GM19240 (cell line): ENCODE measurements at regions not wholly inside any gene's neighbourhood (a gene's known extent, or its start where the extent isn't known, plus 50 kb on each side); places are given as distances from the start of the nearest gene placed in this dataset.

Experiments
- DNase-seq: peaks from one replicate; pipeline ENCODE4 v3.0.0; 2011; ENCODE audit warnings: low spot score; ENCODE audit not compliant: insufficient read length

DNA sequence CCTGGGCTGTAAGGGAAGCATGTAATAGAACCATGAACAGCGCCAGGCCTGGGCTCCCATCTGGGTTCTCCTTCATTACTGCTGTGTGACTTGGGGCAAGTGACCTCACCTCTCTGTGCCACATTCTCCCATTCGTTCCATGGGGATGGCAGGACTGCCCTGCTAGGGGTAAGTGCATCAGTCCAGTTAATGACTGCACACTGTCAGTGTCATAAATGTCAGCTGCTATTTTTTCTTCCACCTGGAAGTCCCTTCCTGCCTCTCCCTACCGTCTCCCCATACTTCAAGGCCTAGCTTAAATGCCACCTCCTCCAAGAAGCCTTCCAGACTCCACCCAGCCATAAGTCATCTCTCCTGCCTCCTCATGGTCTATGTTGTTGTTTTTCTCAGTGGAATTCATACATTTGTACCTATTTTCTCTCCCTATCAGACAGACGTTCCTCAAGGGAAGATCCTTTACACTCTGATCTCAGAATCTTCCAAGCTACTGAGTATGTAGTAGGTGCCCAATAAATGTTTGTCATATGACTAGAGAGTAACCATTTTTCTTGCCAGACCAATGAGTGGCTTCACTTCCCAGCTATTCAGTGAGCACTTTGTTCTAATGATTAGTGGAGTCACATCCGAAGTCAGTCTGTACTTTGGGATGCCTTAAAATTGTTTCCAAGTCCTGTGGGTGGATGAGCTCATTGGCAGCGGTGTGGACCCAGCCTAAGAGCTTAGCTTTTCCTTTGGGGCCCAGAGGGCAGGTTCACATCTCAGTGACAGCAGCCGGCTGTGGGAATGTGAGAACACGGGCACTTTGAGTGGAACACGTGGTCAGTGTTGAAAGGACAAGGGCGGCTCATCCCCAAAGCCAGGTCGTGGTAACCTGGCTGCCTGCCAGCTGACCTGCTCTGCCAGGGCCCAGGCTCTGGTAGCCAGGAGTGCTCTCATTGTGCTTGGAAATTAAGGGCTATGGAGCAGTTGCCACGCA lies 147.5 kb upstream of the GSE1 start:
- DNase-seq: no peak

DNA sequence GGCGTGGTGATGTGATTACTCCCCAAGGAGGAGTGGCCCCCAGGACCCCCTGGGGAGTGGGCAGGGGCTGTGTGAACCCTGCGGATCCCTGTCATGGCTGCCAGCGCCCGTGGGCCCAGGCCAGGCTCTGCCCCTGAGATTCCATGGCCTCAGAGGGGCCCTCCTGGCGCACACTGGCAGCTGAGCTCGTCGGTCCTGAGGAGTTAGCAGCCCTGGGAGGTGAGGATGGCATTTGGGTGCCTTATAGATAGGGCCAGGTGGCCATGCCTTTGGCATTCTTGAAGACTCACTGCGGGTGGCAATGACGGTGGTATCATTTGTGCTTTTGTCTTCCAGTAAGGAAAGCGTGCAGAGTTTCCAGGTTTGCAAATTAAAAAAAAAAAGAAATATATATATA lies 146.8 kb upstream of the GSE1 start:
- no peak for DNase-seq

DNA sequence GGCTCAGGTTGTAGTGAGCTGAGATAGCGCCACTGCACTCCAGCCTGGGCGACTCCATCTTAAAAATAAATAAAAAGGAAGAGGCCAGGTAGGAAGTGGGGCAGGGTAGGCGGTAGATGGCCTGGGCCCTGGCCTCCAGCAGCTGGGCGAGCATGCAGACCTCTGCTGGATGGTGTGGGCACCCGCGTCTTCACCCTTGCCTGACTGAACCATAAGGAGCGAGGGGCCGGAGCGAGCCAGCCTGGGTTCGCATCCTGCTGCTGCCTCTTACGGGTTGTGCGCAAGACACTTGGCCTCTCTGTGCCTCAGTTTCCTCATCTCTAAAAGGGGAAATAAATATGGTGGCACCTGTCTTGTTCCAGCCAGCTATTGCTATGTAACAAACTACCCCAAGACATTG lies 146.1 kb upstream of the GSE1 start:
- no peak for DNase-seq

DNA sequence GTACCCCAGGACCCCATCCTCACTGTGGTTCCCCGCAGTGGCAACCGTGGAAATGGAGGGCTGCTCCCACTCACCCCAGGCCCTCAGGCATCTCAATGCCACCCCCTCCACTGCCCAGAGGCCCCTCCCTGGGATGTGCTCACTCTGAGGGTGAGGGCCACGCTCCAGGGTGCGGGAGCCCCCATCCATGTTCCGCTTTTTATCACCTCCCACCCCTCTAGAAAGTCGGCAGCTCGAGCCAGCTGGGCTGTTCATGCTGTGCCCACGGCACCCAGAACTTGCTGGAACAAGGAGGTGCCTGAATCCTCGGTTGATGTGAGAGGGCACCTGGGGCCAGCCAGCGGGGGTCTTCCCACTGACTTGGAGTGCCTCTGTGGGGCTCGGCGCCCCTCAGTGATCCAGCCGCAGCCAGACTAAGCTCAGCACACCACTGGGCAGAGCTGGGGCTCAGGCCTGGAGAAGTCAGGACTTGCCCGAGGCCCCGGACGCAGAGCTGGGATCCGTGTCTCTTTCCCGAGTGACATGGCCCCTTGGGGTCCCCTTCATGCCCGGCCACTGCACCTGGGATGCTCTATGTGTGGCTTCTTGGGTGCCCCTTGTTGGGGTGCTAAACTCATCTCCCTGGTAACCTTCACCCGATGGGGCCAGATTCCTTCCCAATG lies 143.1 kb upstream of the GSE1 start:
- DNase-seq: no peak

DNA sequence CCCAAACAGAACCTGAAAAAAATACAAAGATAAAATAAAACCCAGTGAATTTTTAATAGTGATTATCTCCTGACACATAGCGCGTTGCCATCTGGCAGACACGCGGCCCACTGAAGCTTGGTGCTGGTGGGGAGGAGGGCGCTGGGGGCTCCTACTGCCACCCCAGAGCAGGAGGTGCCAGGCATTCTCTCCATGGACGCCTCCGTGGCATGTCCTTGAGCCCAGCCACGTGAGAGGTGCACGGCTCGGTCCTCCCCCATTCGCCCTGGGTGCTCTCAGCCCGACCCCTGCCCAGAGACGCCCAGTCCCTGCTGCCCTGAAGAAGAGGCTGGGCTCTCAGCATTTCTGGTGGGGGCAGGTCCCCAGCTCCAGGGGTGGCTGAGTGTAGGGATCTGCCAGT lies 142.2 kb upstream of the GSE1 start:
- DNase-seq: no peak

DNA sequence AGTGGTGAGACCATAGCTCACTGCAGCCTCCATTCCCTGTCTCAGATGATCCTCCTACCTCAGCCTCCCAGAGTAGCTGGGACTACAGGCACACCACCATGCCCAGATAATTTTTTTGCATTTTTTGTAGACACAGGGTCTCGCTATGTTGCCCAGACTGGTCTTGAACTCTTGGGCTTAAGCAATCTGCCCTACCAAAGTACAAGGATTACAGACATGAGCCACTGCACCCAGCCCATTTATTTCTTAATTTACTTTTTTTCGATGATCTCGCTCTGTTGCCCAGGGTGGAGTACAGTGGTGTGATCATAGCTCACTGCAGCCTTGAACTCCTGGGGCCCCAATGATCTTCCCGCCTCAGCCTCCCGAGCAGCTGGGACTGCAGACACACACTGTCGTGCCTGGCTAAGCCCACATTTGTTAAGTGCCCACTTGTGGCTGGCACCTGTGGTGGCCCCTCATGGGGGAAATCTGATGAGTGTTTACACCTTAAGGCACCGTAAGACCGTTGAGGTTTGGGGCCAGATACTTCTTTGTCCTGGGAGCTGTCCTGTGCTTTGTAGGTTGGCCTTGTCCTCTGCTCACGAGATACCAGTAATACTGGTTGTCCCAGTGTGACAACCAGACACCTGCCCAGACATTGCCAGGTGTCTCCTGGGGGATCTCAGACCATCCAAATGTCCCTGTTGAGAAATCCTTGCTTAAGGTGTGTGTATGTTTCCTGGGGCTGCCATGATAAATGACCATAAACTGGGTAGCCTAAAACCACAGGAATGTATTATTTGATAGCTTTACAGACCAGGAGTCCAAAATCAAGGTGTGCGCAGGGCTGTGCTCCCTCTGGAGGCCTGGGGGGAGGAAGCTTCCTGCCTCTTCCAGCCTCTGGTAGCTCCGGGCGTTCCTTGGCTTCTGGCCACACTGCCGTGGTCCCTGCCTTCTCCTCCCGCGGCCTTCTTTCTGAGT lies 141.4 kb upstream of the GSE1 start:
- no peak for DNase-seq

DNA sequence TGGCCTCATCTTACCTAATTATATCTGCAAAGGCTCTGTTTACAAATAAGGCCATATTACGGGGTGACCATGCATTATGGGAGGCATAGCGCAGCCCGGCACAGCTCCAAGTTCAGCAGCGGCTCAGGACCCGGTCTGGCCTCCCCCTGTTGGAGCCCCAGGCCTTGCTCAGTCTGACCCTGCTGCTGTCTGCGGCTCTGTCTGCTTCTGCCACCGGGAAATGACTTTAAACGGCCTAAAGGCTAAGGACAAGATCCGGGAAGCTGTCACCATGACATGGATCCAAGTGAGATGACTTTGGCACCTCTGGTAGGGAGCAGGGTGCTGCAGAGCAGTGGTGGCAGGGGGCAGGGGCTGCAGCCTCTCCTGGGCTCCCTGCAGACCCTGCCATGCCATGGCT lies 140.6 kb upstream of the GSE1 start:
- DNase-seq: no peak

DNA sequence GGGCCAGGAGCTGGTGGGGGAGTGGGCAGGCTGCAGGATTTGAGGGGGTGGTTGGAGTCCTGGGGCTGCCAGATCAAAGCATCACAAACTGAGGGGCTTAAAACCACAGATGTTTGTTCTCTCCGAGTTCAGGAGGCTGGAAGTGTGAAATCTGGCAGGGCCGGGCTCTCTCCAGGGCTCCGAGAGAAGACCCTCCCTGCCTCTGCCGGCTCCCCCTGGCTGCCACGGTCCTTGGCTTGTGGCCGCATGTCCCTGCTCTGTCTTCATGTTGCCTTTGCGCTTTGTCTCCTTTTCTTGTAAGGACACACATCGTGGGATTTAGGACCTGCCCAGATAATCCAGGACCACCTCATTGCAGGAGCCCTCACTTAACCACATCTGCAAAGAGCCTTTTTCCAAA lies 139.8 kb upstream of the GSE1 start:
- DNase-seq: no peak

DNA sequence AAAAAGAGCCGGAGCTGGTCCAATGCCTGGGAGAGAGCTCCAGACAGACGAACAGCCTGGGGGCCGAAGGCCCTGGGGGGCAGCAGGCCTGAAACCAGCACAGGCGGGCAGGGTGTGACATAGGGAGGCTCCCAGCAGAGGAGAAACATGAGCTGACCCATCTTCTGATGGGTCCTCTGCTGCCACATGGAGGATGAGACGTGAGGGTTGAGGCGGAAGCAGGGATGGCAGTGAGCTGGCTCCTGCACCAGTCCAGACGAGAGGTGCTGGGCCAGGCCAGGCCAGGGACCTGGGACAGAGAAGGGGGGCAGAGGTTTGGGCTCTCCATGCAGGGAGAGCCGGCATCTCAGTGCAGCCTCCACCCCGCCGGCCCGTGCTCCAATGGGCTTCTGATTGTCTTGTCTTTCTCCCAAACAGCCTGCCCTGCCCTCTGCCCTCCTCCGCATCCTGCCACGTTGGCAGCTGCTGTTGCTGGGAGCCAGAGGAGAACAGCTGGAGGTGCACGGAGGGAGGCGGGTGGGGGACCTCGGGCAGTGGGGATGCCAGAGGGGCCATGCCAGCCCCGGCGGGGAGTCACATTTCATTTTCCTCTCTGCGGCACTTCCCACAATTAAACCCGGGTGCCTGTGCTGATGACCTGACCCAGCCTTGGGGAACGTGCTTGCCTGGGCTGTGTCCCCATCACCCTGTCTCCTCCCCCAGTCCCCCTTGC lies 139.1 kb upstream of the GSE1 start:
- no peak for DNase-seq

DNA sequence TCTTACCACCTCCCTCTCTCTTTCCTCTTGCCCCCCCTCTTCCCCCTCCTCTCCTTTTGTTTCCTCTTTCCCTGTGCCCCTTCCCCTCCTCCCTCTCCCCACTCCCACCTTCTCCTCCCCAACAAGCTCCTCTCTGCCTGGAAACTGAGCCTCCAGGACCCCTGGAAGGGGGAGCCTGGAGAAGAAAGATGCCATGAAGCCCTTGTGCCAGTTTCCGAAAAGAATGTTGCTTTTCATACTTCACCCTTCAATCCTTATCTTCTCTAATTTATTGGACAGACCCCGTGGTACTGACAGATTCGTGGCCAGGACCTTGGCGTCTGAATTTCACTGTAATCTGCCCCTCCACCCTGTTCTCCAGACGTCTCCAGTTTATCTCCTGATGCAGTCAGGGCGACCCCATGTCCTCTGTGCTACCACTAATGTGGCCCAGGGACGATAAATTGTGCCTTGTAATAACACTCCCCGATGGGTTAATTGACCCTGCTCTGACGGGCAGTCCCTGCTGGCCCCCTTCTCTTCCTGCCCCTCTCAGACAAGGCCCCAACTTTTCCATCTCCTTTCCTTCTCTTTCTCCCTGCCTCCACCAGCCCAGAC lies 138.4 kb upstream of the GSE1 start:
- no peak for DNase-seq

DNA sequence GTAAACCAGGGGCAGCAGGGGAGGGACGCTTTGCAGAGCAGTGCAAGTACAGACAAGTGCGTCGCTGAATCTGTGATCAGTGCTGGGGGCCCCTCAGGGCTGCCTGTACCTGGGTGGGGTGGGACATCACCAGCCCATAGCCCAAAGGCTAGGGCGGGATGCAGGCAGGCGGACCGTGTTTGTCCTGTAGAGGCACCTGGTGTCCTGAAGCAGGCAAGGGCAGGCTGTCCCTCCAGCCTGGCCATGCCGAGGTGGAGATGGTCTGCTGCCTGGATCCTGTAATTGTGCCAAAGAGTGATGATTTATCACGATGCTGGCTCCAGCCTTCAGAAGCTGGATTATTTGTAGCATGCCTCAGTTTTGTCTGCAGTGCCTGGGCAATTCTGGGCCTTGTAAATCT lies 137.9 kb upstream of the GSE1 start:
- no peak for DNase-seq

DNA sequence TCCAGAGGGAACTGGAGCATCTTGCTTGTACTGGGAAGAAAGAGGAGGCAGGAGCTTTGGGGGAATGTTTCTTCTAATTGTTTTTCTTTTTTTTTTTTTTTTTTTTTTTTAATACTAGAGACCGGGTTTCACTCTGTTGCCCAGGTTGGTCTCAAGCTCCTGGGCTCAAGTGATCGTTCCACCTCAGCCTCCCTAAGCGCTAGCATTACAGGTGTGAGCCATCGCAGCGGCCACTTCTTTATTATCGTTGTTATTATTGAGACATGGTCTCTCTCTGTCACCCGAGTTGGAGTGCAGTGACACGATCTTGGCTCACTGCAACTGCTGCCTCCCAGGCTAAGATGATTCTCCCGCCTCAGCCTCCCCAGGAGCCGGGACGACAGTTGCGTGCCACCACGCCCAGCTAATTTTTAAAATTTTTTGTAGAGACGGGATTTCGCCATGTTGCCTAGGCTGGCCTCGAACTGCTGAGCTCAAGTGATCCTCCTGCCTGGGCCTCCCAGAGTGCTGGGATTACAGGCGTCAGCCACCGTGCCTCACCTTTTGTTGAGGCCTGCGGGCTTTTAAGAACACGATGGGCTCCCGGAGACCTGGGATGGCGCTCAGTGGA lies 137.3 kb upstream of the GSE1 start:
- DNase-seq: no peak

DNA sequence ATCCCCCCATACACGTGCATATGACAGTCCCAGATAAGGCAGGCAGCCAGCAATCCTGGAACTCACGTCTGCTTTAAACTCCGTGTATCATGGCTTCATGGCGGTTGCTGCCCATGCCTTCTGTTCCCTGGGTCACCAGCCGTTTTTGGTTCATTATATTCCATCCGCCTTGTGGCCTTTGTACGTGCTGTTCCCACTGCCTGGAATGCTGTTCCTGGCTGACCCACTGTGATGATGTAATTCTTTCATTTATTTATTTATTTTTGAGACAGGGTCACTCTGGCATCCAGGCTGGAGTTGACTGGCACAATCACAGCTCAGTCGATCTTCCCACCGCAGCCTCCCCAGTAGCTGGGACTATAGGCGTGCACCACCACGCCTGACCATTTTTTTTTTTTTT lies 136.7 kb upstream of the GSE1 start:
- DNase-seq: no peak

DNA sequence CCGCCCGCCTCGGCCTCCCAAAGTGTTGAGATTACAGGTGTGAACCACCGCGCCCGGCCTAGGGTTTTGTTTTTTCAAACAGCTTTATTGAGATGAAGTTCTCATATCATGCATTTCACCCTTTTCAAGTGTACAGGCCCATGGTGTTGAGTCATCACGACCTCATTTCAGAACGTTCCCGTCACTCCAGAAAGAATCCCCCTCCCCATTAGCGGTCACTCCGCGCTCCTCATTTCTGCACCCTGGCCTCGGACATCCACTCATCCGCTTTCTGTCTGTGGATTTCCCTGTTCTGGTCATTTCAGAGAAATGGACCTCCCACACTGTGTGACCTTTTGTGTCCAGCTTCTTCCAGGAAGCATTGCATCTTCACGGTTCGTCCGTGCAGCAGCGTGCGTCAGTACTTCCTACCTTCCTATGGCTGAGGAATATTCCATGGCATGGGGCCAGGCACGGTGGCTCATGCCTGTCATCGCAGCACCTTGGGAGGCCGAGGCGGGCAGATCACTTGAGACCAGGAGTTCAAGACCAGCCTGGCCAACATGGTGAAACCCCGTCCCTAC lies 135.2 kb upstream of the GSE1 start:
- no peak for DNase-seq

DNA sequence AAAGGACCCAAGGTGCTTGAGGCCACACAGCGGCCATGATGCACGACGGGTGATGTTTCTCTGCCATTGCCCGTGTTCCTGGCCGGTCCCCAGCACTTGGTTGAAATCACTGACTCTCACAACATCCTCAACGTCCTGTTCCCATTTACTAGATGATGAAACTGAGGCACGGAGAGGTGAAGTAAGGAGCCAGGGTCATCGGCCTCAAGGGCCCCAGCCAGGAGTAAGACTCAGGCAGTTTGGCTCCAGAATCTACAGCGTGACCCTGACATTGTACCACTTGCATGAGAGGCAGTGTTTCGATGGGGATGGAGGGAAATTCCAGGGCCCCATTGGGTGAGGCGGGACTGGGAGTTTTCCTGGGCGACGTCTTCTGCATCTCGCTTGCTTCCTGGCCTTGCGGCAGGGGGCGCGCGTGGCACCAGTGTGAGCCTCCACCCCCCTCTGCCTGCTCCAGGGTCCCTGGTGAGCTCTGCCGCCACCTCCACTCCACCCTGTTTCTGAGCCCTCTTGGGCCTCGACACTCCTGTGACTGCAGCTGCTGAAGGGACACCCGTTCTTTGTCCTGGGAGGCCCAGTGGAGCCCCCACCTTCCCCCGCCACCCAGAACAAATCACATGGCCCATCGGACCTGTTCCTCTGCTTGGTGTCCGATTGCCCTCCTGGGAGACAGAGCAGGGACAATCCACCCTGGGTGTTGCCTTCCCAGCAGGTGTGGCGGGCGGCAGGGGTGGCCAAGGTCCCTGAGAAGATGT lies 133.0 kb upstream of the GSE1 start:
- DNase-seq: no peak

DNA sequence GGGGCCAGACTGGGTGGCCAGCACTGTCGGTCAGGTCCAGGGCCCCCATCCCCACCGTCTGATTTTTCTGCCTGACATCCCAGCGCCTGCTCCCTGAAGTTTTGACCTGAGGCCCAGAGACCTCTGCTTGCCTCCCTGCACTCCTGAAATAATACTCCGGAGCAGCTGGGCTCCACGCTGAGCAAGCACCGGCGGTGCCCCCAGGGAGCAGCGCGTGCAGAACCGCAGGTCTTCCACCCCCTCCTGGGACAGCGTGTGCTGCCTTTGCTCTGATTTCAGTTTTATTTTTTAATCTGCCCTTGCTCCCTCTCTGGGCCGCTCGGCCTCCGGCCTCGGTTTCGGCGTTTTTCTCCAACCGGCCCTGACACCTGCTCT lies 132.4 kb upstream of the GSE1 start:
- no peak for DNase-seq

DNA sequence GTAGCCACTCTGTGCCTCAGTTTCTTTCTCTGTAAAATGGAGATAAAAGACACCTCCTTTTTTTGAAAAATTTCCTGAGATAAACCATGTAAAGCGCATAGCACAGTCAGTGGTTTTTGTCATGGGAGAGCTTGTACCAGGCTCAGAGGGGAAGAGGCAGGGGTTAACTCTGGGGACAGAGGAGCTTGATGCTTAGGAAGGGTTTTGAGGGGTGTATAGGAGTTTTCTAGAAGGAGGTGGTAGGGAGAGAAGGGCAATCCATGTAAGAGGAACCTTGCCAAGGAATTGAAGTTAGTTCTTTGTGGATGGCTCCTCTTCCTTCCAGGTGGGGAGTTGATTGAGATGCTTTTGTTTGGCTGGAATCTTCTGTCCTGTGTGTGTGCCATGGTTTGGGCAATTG lies 131.9 kb upstream of the GSE1 start:
- DNase-seq: no peak

DNA sequence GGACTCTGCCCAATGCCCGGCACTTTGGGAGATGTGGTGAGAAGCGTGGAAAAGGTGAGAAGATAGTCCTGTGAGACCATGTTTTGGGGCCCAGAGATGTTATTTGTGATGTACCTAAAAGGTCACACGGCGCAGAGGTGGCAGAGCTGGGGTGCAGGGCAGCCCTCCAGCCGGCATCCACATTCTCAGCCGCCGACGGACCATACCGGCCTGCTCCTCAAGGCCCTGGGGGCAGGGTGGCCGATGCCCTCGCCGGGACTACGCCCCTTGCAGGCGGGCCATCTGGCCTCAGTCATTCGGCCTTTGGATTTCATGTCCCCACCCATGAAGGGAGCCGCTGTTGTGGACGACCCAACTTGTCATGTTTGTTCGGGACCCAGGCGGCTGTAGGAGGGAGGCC lies 131.4 kb upstream of the GSE1 start:
- DNase-seq: no peak

DNA sequence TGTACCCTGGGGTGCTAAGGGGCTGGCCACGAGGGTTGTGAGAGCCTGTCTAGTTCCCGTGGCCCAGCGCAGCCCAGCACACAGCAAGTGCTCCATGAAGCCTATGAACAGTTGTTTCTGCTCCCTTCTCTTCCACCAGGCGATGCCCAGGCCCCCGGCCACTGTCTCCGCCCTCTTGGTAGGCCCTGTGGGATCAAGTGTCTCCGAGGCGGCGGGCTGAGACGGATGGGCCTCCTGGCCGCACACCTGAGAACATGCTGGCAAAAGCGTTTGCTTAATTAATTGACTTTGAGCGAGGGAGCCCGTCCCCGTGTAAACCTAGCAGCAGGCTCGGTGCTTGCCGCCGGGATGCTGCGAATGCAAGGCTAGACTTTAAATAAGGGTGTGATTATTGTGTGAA lies 129.7 kb upstream of the GSE1 start:
- DNase-seq: no peak
